B cell (primary cell): ENCODE measurements at regions not wholly inside any gene's neighbourhood (a gene's known extent, or its start where the extent isn't known, plus 50 kb on each side); places are given as distances from the start of the nearest gene placed in this dataset.

Experiments used
- ATAC-seq: fragments of 200-7000 bp; cut with Tn5 transposase; one replicate; pipeline ENCODE4 v1.10.0; 2021; ENCODE audit warnings: low read depth, mild to moderate bottlenecking, moderate number of reproducible peaks, moderate library complexity
- CTCF ChIA-PET: fragments of 350-600 bp; sonication (Branson Sonifier 250); formaldehyde crosslinking; loops from one replicate; lab custom pipeline; 2021; ENCODE audit warnings: antibody characterized with exemption, inconsistent platforms; lab: Charles Lee
- POLR2A ChIA-PET: fragments of 350-600 bp; sonication (Branson Sonifier 250); formaldehyde crosslinking; loops from one replicate; lab custom pipeline; 2021; ENCODE audit warnings: antibody characterized with exemption; lab: Charles Lee
- DNase-seq: peaks from one replicate; pipeline ENCODE4 v3.0.0; 2013
- H2AFZ ChIP-seq: 2 replicates; pipeline ENCODE4 v1.6.1; 2012; ENCODE audit warnings: mild to moderate bottlenecking, low read depth, low read length; ENCODE audit not compliant: insufficient read depth, poor library complexity, severe bottlenecking
- H3K27ac ChIP-seq, 2 donors: 1 replicate in 1 of 2; 2 replicates in 1 of 2; pipeline ENCODE4 v1.5.1; 2012 to 2013; ENCODE audit warnings: low read length in 2 of 2, mild to moderate bottlenecking in 2 of 2, moderate library complexity in 1 of 2
- H3K27me3 ChIP-seq, 4 experiments: fragments of 200-600 bp in 1 of 4; sonication (generic) in 1 of 4; replicated peaks in 1 of 4; 1 replicate in 2 of 4; 2 replicates in 2 of 4; pipeline versions ENCODE4 v1.6.1 to v1.7.0; 2013 to 2016; ENCODE audit warnings: low read length in 3 of 4, mild to moderate bottlenecking in 2 of 4, mixed read lengths in 1 of 4, moderate library complexity in 1 of 4; ENCODE audit not compliant: insufficient read depth in 4 of 4, control insufficient read depth in 3 of 4; ENCODE audit errors: control extremely low read depth in 1 of 4
- H3K36me3 ChIP-seq, 2 experiments: replicated peaks in 1 of 2; 1 replicate in 1 of 2; 2 replicates in 1 of 2; pipeline versions ENCODE4 v1.6.1 to v1.7.1; 2013; ENCODE audit warnings: low read length in 1 of 2; ENCODE audit not compliant: insufficient read depth in 2 of 2, control insufficient read depth in 1 of 2; ENCODE audit errors: control extremely low read depth in 1 of 2, extremely low read depth in 1 of 2
- H3K4me1 ChIP-seq, 2 donors: fragments of 200-600 bp in 1 of 2; sonication (generic) in 1 of 2; 1 replicate in 1 of 2; 2 replicates in 1 of 2; pipeline versions ENCODE4 v1.5.1 to v1.6.1; 2013 to 2017; ENCODE audit warnings: low read length in 2 of 2; ENCODE audit not compliant: control insufficient read depth in 2 of 2, insufficient read depth in 2 of 2
- H3K4me2 ChIP-seq: replicated peaks from 2 replicates; pipeline ENCODE3; 2012; ENCODE audit warnings: mild to moderate bottlenecking, low read depth, low read length; ENCODE audit not compliant: poor library complexity, severe bottlenecking
- H3K4me3 ChIP-seq, 5 experiments: fragments of 200-600 bp in 1 of 5; sonication (generic) in 1 of 5; 1 replicate in 3 of 5; 2 replicates in 2 of 5; pipeline versions ENCODE4 v1.5.1 to v1.7.0; 2011 to 2016; ENCODE audit warnings: low read length in 4 of 5, mild to moderate bottlenecking in 4 of 5, low read depth in 2 of 5, control low read depth in 1 of 5, moderate library complexity in 1 of 5; ENCODE audit not compliant: insufficient read depth in 1 of 5; ENCODE audit errors: control extremely low read depth in 1 of 5, extremely low read depth in 1 of 5
- H3K79me2 ChIP-seq: fragments of 200-600 bp; sonication (generic); one replicate; pipeline ENCODE4 v1.6.0; 2016; ENCODE audit warnings: low read length; ENCODE audit not compliant: control insufficient read depth, insufficient read depth
- H3K9ac ChIP-seq: fragments of 200-600 bp; sonication (generic); 2 replicates; pipeline ENCODE4 v1.6.1; 2017; ENCODE audit warnings: mild to moderate bottlenecking, low read length, moderate library complexity
- H3K9me3 ChIP-seq, 3 donors: one replicate each; pipeline versions ENCODE4 v1.6.1 to v1.7.1; 2013; ENCODE audit warnings: low read length in 2 of 3; ENCODE audit not compliant: control insufficient read depth in 2 of 3, insufficient read depth in 1 of 3; ENCODE audit errors: control extremely low read depth in 1 of 3
- H4K20me1 ChIP-seq: 2 replicates; pipeline ENCODE4 v1.6.0; 2012; ENCODE audit warnings: mild to moderate bottlenecking, low read length; ENCODE audit not compliant: insufficient read depth, control insufficient read depth, poor library complexity, severe bottlenecking
- H3K27ac Mint-ChIP-seq: one replicate; pipeline ENCODE4 v1.8.0; 2021; ENCODE audit warnings: mixed read lengths
- H3K27me3 Mint-ChIP-seq: one replicate; pipeline ENCODE4 v1.8.0; 2021; ENCODE audit warnings: mixed read lengths
- H3K4me1 Mint-ChIP-seq: one replicate; pipeline ENCODE4 v1.8.0; 2021; ENCODE audit warnings: mixed read lengths
- H3K4me3 Mint-ChIP-seq: one replicate; pipeline ENCODE4 v1.8.0; 2021; ENCODE audit warnings: mixed read lengths
- H3K9me3 Mint-ChIP-seq: one replicate; pipeline ENCODE4 v1.8.0; 2022; ENCODE audit warnings: mixed read lengths; ENCODE audit not compliant: insufficient read depth
- EZH2 ChIP-seq: IDR thresholded peaks from 2 replicates; pipeline ENCODE4 v1.6.1; 2012; ENCODE audit warnings: borderline replicate concordance, low read depth, mild to moderate bottlenecking, moderate library complexity, low read length; ENCODE audit not compliant: insufficient read depth, poor library complexity, severe bottlenecking
- WGBS: methylation state at CpG from one replicate; pipeline ENCODE4 v1.1.5; 2013; ENCODE audit warnings: missing lambda C conversion rate; ENCODE audit not compliant: insufficient coverage; 5-methylcytosine and 5-hydroxymethylcytosine counted together
- intact Hi-C: fragments of 100-400 bp; cut with micrococcal nuclease; formaldehyde crosslinking; loops from one replicate; pipeline ENCODE4 v1.10.0; 2022
- TF ChIP-seq, protein P1 (sequence below): fragments of 200-600 bp; IDR thresholded peaks from one replicate; pipeline ENCODE4 v1.8.0; 2022; ENCODE audit warnings: antibody characterized with exemption, mild to moderate bottlenecking

DNA sequence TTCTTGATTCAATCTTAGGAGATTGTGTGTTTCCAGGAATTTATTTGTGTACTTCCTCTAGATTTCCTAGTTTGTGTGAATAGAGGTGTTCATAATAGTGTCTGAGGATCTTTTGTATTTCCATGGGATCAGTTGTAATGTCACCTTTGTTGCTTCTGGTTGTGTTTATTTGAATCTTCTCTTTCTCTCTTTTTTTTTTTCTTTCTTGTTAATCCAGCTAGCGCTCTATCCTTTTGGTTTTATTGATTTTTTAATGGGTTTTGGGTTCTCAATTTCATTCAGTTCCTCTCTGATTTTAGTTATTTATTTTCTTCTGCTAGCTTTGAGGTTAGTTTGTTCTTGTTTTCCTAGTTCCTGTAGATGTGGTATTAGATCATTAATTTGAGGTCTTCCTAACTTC, 242.5 kb downstream of the SEC23A start:
- Histone ChIP-seq H3K9ac (no peak overlapping the region), H3K4me1 (no peaks in the 10 kb centered on the region), H3K27me3 (no peaks in the 10 kb centered on the region), H3K36me3 (no peaks in the 10 kb centered on the region), H3K9me3 (peaks cover 0 to 14% (median 0%) of the 10 kb centered on the region in 3 donors), H2AFZ (no peak overlapping the region), H3K79me2 (no peaks in the 10 kb centered on the region), H3K4me3 (no peak overlapping the region), H3K4me2 (no peak overlapping the region), H3K27ac (no peak overlapping the region), H4K20me1 (no peaks in the 10 kb centered on the region)
- no peaks in the 10 kb centered on the region for H3K27me3 Mint-ChIP-seq
- H3K27ac Mint-ChIP-seq, result no peak overlapping the region
- ATAC-seq (no peak), DNase-seq (no peak)
- TF ChIP-seq, protein P1, sequence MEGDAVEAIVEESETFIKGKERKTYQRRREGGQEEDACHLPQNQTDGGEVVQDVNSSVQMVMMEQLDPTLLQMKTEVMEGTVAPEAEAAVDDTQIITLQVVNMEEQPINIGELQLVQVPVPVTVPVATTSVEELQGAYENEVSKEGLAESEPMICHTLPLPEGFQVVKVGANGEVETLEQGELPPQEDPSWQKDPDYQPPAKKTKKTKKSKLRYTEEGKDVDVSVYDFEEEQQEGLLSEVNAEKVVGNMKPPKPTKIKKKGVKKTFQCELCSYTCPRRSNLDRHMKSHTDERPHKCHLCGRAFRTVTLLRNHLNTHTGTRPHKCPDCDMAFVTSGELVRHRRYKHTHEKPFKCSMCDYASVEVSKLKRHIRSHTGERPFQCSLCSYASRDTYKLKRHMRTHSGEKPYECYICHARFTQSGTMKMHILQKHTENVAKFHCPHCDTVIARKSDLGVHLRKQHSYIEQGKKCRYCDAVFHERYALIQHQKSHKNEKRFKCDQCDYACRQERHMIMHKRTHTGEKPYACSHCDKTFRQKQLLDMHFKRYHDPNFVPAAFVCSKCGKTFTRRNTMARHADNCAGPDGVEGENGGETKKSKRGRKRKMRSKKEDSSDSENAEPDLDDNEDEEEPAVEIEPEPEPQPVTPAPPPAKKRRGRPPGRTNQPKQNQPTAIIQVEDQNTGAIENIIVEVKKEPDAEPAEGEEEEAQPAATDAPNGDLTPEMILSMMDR, result no peak
- TF ChIP-seq EZH2, result no peak
- H3K4me1 Mint-ChIP-seq, result no peaks in the 10 kb centered on the region
- peaks cover 7% of the 10 kb centered on the region for H3K9me3 Mint-ChIP-seq
- ChIA-PET CTCF (no interaction called here), POLR2A (no interaction called here)
- no CpG with 5 or more reads among the region's 1 CpG for WGBS
- intact Hi-C loops, result no loop called here
- no peak overlapping the region for H3K4me3 Mint-ChIP-seq

DNA sequence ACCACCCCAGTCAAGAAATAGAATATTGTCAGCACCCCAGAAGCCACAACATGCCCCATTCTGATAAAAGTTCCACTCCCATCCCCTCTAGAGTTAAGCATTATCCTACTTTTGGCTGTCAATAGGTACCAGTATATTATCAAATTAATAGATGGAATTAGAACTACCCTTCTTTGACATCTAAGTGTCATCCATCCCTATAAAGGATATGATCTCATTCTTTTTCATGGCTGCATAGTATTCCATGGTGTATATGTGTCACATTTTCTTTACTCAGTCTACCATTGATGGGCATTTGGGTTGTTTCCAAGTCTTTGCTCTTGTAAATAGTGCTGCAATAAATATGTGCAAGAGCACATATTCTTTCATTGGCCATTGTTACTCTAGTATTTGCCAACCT, 246.2 kb downstream of the SEC23A start:
- no peaks in the 10 kb centered on the region for H3K4me1 Mint-ChIP-seq
- Histone ChIP-seq H3K27me3 (no peaks in the 10 kb centered on the region), H3K36me3 (no peaks in the 10 kb centered on the region), H3K9me3 (peaks cover 0 to 2% (median 0%) of the 10 kb centered on the region in 3 donors), H3K79me2 (no peaks in the 10 kb centered on the region), H4K20me1 (no peaks in the 10 kb centered on the region), H2AFZ (no peak overlapping the region), H3K4me1 (no peaks in the 10 kb centered on the region), H3K4me2 (no peak overlapping the region), H3K27ac (no peak overlapping the region), H3K4me3 (no peak overlapping the region), H3K9ac (no peak overlapping the region)
- POLR2A ChIA-PET, result no interaction called here
- H3K27me3 Mint-ChIP-seq, result no peaks in the 10 kb centered on the region
- CTCF ChIA-PET, result no interaction called here
- TF ChIP-seq, protein P1, result no peak
- TF ChIP-seq EZH2, result no peak
- no peaks in the 10 kb centered on the region for H3K9me3 Mint-ChIP-seq
- intact Hi-C loops, result no loop called here
- no peak overlapping the region for H3K27ac Mint-ChIP-seq
- ATAC-seq (no peak), DNase-seq (no peak)
- H3K4me3 Mint-ChIP-seq, result no peak overlapping the region
